Endodermal cell (in vitro differentiated cells): ENCODE measurements at regions not wholly inside any gene's neighbourhood (a gene's known extent, or its start where the extent isn't known, plus 50 kb on each side); places are given as distances from the start of the nearest gene placed in this dataset.
A peak's percentile ranks its signal among the peaks of the same experiment; 100 is the strongest.

ENCODE experiments used
- DNase-seq: peaks from one replicate; pipeline ENCODE4 v3.0.0-alpha.2; 2017
- H3K27ac ChIP-seq: 2 replicates; pipeline ENCODE4 v1.5.1; 2013; ENCODE audit warnings: mild to moderate bottlenecking, low read depth, low read length, moderate library complexity
- H3K27me3 ChIP-seq: 2 replicates; pipeline ENCODE4 v1.6.1; 2013; ENCODE audit warnings: mild to moderate bottlenecking, low read length, moderate library complexity; ENCODE audit not compliant: insufficient read depth, control insufficient read depth, poor library complexity, severe bottlenecking
- H3K36me3 ChIP-seq: 2 replicates; pipeline ENCODE4 v1.7.0; 2013; ENCODE audit warnings: mild to moderate bottlenecking, low read length, moderate library complexity; ENCODE audit not compliant: control insufficient read depth, insufficient read depth
- H3K4me1 ChIP-seq: one replicate; pipeline ENCODE4 v1.7.0; 2013; ENCODE audit warnings: low read length; ENCODE audit not compliant: control insufficient read depth, insufficient read depth
- H3K4me3 ChIP-seq: 2 replicates; pipeline ENCODE4 v1.5.1; 2013; ENCODE audit warnings: mild to moderate bottlenecking, low read length, moderate library complexity
- H3K9ac ChIP-seq: 2 replicates; pipeline ENCODE4 v1.6.1; 2013; ENCODE audit warnings: mild to moderate bottlenecking, low read length, moderate library complexity; ENCODE audit not compliant: poor library complexity, severe bottlenecking; ENCODE audit errors: extremely low read depth
- H3K9me3 ChIP-seq: 2 replicates; pipeline ENCODE4 v1.6.1; 2013; ENCODE audit warnings: mild to moderate bottlenecking, low read length, moderate library complexity; ENCODE audit not compliant: control insufficient read depth
- H3K27ac Mint-ChIP-seq: 2 replicates; pipeline ENCODE4 v1.8.0; 2020; ENCODE audit warnings: mixed read lengths
- H3K27me3 Mint-ChIP-seq: 2 replicates; pipeline ENCODE4 v1.8.0; 2021; ENCODE audit warnings: mild to moderate bottlenecking, mixed read lengths; ENCODE audit not compliant: insufficient read depth
- H3K36me3 Mint-ChIP-seq: 2 replicates; pipeline ENCODE4 v1.8.0; 2020; ENCODE audit warnings: low read depth, mixed read lengths
- H3K4me1 Mint-ChIP-seq: 2 replicates; pipeline ENCODE4 v1.8.0; 2020; ENCODE audit warnings: mixed read lengths
- H3K4me3 Mint-ChIP-seq: 2 replicates; pipeline ENCODE4 v1.8.0; 2020; ENCODE audit warnings: mild to moderate bottlenecking, moderate library complexity, mixed read lengths
- H3K9me3 Mint-ChIP-seq: 2 replicates; pipeline ENCODE4 v1.8.0; 2020; ENCODE audit warnings: mild to moderate bottlenecking, mixed read lengths
- CTCF ChIP-seq: fragments of 200-600 bp; sonication (generic); conservative IDR thresholded peaks from 2 replicates; pipeline ENCODE4 v1.5.0; 2021; ENCODE audit warnings: antibody characterized with exemption, mild to moderate bottlenecking
- WGBS, 2 experiments: methylation state at CpG; one replicate each; pipeline versions ENCODE4 v1.1.5 to v1.1.7; 2013; ENCODE audit warnings: missing lambda C conversion rate in 2 of 2, mixed read lengths in 1 of 2; ENCODE audit not compliant: insufficient coverage in 1 of 2, insufficient read length in 1 of 2; 5-methylcytosine and 5-hydroxymethylcytosine counted together

- no peak overlapping the region for H3K4me3 Mint-ChIP-seq
- H3K36me3 Mint-ChIP-seq: no peaks in the 10 kb centered on the region
- no peaks in the 10 kb centered on the region for H3K9me3 ChIP-seq
- no peak overlapping the region for H3K4me3 ChIP-seq
- peaks cover 2% of the 10 kb centered on the region for H3K4me1 Mint-ChIP-seq
- H3K4me1 ChIP-seq: no peaks in the 10 kb centered on the region
- H3K9me3 Mint-ChIP-seq: no peaks in the 10 kb centered on the region
- no peaks in the 10 kb centered on the region for H3K36me3 ChIP-seq
- WGBS, 2 experiments: 87 to 100% methylated on average over 2 to 3 of the region's 3 CpGs
- peak; percentile 64 for DNase-seq
- no peak overlapping the region for H3K9ac ChIP-seq
- no peak overlapping the region for H3K27ac Mint-ChIP-seq
- H3K27ac ChIP-seq: no peak overlapping the region
- no peaks in the 10 kb centered on the region for H3K27me3 ChIP-seq
- no peaks in the 10 kb centered on the region for H3K27me3 Mint-ChIP-seq
- TF ChIP-seq CTCF: peak; percentile 65
Measured at GRCh38 chr20:12695937-12696336, 312.8 kb upstream of the SPTLC3 start.

GRCh38 chr20:12698817-12699216, 310.0 kb upstream of the SPTLC3 start:
- Mint-ChIP-seq H3K27me3 (no peaks in the 10 kb centered on the region), H3K4me1 (no peaks in the 10 kb centered on the region), H3K27ac (no peak overlapping the region)

GRCh38 chr20:12699374-12700228, 309.2 kb upstream of the SPTLC3 start:
- Histone ChIP-seq H3K27ac (no peak overlapping the region), H3K36me3 (no peaks in the 10 kb centered on the region), H3K9me3 (no peaks in the 10 kb centered on the region), H3K9ac (no peak overlapping the region), H3K4me1 (no peaks in the 10 kb centered on the region), H3K27me3 (no peaks in the 10 kb centered on the region), H3K4me3 (no peak overlapping the region)
- TF ChIP-seq CTCF: no peak
- 88 to 92% methylated on average over 5 of the region's 5 CpGs for WGBS, 2 experiments
- Mint-ChIP-seq H3K9me3 (no peaks in the 10 kb centered on the region), H3K27me3 (no peaks in the 10 kb centered on the region), H3K27ac (no peak overlapping the region), H3K36me3 (no peaks in the 10 kb centered on the region), H3K4me1 (no peaks in the 10 kb centered on the region), H3K4me3 (no peak overlapping the region)
- no peak for DNase-seq

More at GRCh38 chr20:12698817-12699216, 310.0 kb upstream of the SPTLC3 start:
- H3K27me3 ChIP-seq: no peaks in the 10 kb centered on the region
- H3K9ac ChIP-seq: no peak overlapping the region
- no peak for TF ChIP-seq CTCF
- no peaks in the 10 kb centered on the region for H3K4me1 ChIP-seq
- Mint-ChIP-seq H3K4me3 (no peak overlapping the region), H3K36me3 (no peaks in the 10 kb centered on the region), H3K9me3 (no peaks in the 10 kb centered on the region)
- H3K36me3 ChIP-seq: no peaks in the 10 kb centered on the region
- no peaks in the 10 kb centered on the region for H3K9me3 ChIP-seq
- 88% methylated on average over 2 of the region's 2 CpGs; no CpG with 5 or more reads in 1 of the 2 experiments for WGBS, 2 experiments
- no peak for DNase-seq
- no peak overlapping the region for H3K4me3 ChIP-seq
- no peak overlapping the region for H3K27ac ChIP-seq
